GM23248 (cell line): ENCODE measurements at regions not wholly inside any gene's neighbourhood (a gene's known extent, or its start where the extent isn't known, plus 50 kb on each side); places are given as distances from the start of the nearest gene placed in this dataset.
"Not testable (repeated sequence)": the region's sequence is repeated elsewhere in the genome, so short reads cannot be mapped to it uniquely, and the experiment has no call there.

ENCODE experiments used
- EZH2 ChIP-seq: fragments of 200-600 bp; sonication (generic); IDR thresholded peaks from 2 replicates; pipeline ENCODE4 v1.6.1; 2018; ENCODE audit warnings: antibody characterized with exemption, mild to moderate bottlenecking; ENCODE audit not compliant: insufficient read depth, poor library complexity, severe bottlenecking
- EZH2phosphoT487 ChIP-seq: fragments of 200-600 bp; sonication (generic); IDR thresholded peaks from 2 replicates; pipeline ENCODE4 v1.6.1; 2018; ENCODE audit warnings: antibody characterized with exemption, moderate library complexity, mild to moderate bottlenecking, low read depth; ENCODE audit not compliant: insufficient read depth

- TF ChIP-seq EZH2, EZH2phosphoT487: not testable (repeated sequence)
Observed at GRCh38 chr16:29260683-29261426, 145.7 kb downstream of the NPIPB11 start.
